Central memory CD4-positive, alpha-beta T cell (primary cell): ENCODE measurements at regions not wholly inside any gene's neighbourhood (a gene's known extent, or its start where the extent isn't known, plus 50 kb on each side); places are given as distances from the start of the nearest gene placed in this dataset.
"Not testable (repeated sequence)": the region's sequence is repeated elsewhere in the genome, so short reads cannot be mapped to it uniquely, and the experiment has no call there.

Source experiments
- DNase-seq: peaks from one replicate; pipeline ENCODE4 v3.0.0; 2022

GRCh38 chr3:159482241-159482993 is 506.2 kb upstream of the IL12A start:
- no peak for DNase-seq

GRCh38 chr3:159482994-159483367 is 505.7 kb upstream of the IL12A start:
- no peak for DNase-seq

DNA sequence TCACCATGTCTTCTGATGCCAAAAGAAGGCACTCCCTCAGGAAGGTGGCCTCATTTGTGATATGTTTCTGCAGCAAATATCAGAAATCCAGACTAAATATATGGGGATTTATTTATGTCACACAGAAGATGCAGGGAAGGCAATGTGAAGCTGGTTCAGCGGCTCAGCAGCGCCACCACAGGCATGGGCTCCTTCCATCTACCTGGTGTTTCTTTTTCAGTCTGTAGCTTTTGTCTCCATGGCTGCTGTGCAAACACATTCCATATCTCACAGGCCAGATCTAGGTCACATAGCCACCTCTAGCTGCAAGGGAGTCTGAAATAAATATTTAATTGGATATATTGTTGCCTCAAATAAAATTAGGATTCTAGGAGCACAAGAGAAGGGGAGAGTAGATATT is 502.1 kb upstream of the IL12A start:
- no peak for DNase-seq

- DNase-seq: no peak
Measured at GRCh38 chr3:159487304-159487703, 501.3 kb upstream of the IL12A start.

DNA sequence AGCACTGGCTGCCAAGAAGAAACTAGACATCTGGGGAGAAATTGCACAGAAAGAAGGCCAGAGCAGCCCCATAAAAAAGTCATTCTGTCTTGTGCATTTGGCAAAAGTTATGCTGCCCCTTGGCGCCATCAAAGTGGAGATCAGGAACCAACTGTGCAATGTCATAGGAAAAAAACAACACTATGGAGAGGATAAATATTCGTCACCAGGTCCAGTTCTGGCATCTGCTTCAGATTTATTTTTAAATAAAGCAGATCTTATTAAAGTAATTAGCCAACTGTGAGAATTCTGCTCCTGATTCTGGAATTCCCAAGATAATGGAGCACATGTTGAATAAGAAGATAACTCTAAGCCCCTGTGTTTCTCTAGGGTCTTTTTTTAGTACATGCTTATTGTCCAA is 500.0 kb upstream of the IL12A start:
- no peak for DNase-seq

- no peak for DNase-seq
Measured at GRCh38 chr3:159497361-159497760, 491.3 kb upstream of the IL12A start.

DNA sequence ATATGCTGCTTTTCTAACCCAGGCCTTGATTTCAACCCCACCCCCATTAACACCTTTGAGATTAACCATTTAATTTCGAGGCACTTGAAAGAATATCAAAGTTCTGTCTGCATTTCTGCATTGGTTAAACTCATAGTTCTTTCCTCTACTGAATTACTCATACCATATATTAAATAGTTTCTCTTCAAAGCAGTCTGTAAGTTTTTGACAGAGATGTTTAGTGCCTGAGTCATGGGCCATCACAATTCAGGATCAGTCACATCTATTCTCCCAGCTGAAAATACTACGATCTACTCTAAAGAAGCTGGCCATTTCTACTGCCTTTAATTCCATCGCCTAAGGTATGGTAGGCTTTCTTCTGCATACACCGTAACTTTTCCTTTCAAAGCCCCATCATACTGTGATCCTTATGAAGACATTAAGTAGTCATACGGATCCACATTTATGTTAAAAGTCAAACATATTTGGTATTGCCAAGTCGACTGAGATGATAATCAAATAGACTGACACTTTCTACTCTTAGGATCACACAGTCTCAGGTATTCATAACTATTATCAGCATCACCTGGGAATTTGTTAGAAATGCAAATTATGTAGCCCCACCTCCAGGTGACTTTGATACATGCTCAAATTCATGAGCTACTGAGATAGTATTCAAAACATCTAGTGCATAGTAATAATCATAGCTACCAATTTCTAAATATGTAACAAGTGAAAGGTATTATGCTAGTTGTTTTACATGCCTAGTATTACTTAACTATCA is 489.4 kb upstream of the IL12A start:
- DNase-seq: no peak

DNA sequence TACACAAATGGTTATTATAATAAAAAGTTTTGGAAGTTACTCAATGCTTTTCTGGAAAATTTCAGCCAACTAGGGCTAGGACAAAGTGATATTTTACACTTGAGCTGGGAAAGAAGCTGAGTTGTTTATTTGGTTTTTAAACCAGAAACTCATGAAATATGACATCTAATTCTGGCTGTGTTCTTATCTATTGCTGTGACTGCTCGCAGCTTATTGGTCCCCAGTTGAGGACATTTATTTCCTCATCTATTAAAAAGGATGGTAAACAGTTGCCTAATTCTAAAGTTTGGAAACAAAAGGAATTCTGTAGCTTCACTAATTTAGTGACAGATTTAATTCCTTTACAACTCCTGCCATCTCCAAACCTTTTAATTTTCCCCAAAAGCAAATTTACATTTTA is 487.6 kb upstream of the IL12A start:
- DNase-seq: no peak

DNA sequence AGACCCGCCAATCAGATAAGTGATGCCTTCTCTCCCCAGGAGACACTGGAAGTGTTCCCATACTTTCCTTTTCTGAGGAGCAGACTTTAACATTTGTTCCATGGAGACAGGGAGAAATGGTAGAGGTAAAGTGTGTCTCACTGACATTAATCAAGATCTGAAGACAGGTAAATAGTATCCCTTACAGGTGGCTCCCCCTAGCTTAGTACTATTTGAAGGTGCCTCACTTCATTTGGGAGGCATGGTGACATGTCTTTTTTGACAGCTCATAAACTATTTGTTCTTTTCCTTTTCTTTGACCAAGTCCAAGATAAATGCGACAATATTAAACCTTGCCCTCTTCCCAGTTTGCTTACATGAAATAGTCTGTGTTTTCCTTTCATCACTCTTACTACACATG is 485.6 kb upstream of the IL12A start:
- no peak for DNase-seq

DNA sequence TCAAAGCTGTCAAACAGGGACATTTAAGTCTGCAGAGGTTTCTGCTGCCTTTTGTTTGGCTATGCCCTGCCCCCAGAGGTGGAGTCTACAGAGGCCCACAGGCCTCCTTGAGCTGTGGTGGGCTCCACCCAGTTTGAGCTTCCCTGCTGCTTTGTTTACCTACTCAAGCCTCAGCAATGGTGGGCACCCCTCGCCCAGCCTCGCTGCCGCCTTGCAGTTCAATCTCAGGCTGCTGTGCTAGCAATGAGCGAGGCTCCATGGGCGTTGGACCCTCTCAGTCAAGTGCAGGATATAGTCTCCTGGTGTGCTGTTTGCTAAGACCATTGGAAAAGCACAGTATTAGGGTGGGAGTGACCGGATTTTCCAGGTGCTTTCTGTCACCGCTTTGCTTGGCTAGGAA is 477.6 kb upstream of the IL12A start:
- not testable (repeated sequence) for DNase-seq

- no peak for DNase-seq
Measured at GRCh38 chr3:159513444-159513843, 475.2 kb upstream of the IL12A start.

DNA sequence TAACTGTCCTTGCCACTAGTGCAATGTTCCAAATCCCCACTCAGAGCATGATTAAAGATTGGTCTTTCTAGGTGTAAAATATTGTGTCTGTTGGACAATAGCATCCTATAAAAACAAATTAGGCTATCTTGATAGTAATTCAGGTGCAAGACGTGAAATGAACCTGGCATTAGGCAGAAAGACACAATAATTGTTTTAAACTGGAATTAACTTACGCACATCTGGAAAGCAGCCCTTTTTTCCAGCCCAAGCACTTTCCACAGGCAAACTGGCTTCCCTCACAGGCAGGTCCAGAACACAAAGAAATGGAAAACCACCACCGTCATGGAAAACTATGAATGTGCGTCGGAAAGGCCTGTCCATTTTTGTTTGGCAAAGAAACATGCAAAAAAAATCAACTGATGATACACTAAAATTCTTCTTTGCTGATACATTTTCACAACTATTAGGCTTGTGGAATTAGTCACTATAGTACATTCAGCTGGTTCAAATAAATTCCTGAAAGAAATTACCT is 474.7 kb upstream of the IL12A start:
- no peak for DNase-seq

GRCh38 chr3:159517105-159517504 is 471.5 kb upstream of the IL12A start:
- no peak for DNase-seq

GRCh38 chr3:159520638-159521037 is 468.0 kb upstream of the IL12A start:
- DNase-seq: no peak

GRCh38 chr3:159522276-159522675 is 466.4 kb upstream of the IL12A start:
- DNase-seq: no peak

- DNase-seq: no peak
Measured at GRCh38 chr3:159528251-159528895, 460.3 kb upstream of the IL12A start.

DNA sequence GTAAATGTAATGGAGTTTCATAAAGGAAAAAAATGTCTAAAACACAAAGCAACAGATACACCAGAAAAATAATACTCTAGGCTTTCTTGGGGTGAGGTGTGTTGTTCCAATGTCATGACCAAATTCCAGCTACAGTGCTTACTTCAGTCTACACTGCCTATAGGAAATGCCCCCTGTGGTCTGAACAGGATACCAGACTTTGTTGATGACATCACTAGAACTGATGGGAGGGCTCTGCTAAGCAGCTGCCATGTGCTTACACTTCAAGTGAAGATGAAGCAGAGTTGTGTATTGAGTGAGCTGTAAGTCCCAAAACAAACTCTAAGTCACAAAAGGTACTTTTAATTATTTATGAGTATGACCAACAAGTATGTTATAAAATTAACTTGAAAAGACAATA is 456.1 kb upstream of the IL12A start:
- DNase-seq: no peak

DNA sequence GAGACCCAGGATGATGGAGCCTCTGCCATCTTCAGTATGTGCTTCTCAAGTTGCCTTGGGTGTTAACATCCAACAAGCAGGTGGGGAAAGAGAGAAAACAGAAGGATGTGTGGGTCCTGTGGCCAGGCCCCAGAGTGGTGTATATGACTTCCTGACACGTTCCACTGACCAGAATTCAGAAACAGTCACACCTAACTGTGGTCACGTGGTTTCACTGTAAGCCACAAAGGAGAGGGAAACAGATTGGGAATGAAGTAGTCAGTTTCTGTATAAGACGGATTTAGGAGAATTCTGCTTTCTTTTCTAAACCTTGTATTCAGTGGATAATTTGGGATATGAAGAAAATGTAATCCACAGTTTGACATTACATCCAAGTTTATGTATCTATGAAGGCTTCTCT is 454.1 kb upstream of the IL12A start:
- DNase-seq: no peak

GRCh38 chr3:159536876-159537275 is 451.8 kb upstream of the IL12A start:
- no peak for DNase-seq

- DNase-seq: no peak
Measured at GRCh38 chr3:159538507-159538906, 450.1 kb upstream of the IL12A start.

DNA sequence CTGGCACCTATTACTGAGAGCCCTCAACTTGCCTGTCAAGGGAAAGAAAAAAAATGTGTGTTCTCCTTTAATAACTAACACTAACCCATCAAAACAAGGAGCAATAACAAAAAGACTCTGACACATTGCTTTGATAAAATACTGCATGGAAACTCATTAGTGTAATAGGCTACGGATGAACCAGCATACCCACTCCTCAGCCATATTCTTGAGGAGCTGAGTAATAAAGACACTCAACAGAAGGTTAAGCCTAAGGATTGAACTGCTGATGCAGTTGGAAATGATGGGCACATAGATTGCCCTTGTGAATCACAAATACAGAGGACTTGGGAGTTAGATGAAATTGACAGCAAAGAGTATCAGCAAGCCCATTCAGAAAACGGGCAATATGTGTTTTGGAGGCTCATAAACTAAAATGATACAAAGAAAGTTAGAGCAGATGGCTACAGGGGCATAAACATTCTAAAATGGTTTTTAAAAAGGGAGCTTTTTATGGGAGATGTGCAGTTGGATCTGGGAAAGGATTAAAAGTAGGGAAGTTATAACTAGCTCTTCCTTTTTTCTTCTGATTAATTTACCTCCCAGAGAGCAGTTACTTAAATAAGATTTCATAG is 447.6 kb upstream of the IL12A start:
- no peak for DNase-seq

DNA sequence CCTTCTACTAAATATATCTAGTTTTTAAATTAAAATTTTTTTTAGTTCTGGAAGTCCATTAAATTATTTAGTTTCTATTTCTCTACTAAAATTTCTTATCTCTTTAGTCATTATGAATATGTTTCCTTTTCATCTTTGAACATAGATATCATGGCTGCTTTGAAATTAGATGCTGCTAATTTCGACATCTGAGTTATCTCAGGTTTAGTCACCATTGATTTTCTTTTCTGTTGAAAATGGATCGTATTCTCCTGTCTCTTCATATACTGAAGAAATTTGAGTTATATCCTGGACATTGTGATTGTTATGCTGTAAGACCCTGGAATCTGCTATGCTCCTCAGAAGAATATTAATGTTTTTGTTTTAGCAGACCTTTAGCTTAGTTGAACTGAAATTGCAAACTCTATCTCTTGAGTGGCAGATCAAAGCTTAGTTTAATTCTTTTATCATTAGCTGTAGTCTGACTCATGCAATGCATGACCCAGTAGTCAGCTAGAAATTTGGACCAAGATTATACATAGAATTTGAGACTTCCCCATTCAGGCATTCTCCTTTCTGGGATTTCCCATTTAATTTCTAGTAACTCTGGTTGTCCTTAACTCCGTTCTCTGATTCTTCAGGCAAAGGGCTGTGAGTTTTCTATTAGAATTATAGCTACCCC is 439.8 kb upstream of the IL12A start:
- no peak for DNase-seq

GRCh38 chr3:159555205-159555604 is 433.4 kb upstream of the IL12A start:
- no peak for DNase-seq
